HG03432 (cell line): ENCODE measurements at regions not wholly inside any gene's neighbourhood (a gene's known extent, or its start where the extent isn't known, plus 50 kb on each side); places are given as distances from the start of the nearest gene placed in this dataset.
"Not testable (repeated sequence)": the region's sequence is repeated elsewhere in the genome, so short reads cannot be mapped to it uniquely, and the experiment has no call there.

Experiments
- ATAC-seq: cut with Tn5 transposase; IDR thresholded peaks from one replicate; pipeline ENCODE4 v1.9.1; 2021; ENCODE audit warnings: mild to moderate bottlenecking, moderate library complexity; ENCODE audit not compliant: unreplicated experiment

DNA sequence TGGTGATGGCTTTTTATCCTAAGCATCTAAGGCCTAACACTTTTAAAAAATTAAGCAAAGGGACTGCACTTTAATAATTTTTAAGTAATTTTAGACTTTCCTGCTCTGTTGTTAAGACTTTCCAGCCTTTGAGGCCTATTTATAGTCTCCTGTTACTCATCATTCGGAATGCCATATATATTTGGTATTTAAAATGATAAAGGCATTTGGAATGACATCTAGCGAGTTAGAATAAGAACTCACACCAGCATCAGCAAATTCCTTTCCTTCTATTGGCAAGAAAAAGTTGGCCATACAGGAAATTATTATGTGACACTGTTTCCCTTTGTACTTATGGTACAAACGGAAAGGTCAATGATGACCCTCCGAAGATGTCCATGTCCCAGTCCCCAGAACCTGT, 88.1 kb upstream of the STMND1 start:
- no peak for ATAC-seq

DNA sequence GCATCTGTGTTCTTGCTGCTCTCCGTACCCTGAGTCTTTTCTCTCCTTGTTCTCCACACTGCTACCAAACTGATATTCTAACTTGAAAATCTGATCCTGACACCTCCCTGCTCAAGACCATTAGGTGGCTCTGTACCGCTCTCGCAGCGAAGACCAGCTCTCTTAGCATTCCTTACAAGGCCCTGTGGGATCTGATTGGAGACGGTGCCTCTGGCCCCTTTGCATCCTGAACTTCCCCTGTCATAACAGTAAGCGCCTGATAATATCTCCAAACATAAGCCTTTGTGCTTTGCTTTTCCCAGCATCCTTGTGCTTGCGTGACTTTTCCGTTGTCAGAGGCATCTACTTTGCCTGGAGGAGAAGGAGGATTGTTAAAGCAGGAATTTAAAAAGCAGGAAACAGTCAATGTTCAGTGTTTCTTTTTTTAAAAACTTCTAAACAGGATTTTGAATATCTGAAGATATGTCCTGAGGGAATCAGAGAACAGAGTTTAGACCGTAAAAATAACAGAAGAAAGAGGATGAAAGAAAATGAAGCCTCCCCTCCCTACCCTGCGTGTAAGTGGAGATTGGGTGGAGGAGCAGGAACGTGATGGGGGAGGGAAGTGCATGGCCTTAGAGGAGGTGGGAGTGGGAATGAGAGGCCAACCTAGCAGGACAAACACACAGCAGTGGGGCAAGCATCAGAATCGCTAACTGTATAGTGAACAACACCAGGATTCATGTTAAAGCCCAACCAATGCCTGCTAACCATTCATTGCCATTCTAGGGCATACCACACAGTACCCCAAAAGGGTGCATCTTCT, 89.2 kb upstream of the STMND1 start:
- ATAC-seq, result no peak

DNA sequence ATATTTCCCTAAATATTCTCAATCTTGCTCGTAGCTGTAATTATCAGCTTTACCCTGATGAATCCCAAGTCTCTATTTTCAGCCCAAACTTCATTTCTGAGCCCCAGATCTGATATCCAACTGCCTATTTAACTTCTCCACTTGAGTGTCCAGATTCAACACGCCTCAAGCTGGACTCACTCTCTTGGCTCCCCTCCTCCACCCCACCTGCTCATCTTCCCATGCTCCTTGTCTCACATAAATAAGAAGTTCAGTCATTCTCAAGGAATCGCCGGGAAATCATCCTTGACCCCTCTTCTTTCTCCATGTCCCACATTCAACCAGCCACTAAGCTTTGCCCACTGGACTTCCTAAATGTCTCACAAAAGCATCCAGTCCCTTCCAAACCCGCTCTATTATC, 89.9 kb upstream of the STMND1 start:
- no peak for ATAC-seq

DNA sequence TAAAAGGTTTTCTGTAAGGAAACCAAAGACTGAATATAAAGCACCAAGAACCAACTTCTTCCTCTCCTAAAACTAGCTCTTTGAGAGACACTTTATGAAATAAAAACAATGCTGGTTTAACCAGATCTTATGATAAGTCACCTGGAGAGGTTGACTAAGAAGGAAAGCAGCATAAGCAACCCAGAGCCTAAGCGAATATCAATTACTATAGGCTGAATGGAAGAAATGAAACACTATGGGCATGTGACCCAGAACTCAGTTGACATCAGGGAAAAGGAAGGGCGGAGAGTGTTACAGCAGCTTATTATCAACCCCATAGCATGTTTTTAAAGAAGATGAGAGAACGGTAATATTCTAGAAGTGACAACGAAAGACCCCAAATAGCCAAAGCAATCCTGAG, 94.1 kb upstream of the STMND1 start:
- no peak for ATAC-seq

DNA sequence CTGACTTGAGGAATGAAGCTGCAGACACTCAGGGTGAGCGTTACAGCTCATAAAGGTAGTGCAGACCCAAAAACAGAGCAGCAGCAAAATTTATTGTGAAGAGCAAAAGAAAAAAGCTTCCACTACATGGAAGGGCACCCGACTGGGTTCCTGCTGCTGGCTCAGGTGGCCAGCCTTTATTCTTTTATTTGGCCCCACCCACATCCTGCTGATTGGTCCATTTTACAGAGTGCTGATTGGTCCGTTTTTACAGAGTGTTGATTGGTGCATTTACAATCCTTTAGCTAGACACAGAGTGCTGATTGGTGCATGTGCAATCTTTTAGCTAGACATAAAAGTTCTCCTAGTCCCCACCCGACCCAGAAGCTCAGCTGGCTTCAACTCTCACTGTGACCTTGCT, 95.3 kb upstream of the STMND1 start:
- ATAC-seq, result no peak

DNA sequence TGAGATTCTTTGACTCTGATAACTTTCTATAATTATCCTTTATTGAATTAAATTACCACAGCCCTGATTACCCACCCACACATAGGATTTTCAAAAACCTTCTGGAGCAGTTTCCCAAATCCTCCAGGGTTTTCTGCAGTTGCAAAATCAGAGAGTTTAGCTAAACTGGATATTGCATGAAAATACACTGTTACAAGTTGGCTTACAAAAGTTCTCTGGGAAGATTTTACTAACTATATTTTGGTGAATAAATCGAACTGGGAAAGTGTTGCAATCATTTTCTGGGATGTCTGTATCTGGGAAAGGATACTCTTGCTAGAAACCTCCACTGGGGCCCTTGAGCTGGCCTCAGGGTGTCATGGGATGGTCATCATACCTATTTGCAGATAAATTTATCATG, 97.6 kb upstream of the STMND1 start:
- ATAC-seq, result no peak

DNA sequence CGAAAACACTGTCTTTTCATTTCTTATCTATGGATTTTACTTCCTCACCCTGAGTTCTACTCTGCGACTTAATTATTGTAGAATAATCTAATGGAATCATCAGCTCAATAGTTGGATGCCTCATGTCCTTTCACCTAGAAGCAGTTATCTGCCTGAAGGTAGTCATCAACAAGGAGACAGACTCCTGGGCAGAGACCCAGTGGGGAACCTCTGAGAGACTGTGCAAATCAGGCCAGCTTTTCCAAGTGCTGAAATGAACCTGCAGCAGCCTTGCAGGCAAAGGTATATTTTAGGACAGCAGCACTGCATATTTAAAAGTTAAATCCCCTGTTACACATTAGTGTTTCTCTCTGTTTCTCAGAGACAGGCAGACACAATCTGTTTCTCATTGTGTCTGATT, 99.7 kb upstream of the STMND1 start:
- no peak for ATAC-seq

DNA sequence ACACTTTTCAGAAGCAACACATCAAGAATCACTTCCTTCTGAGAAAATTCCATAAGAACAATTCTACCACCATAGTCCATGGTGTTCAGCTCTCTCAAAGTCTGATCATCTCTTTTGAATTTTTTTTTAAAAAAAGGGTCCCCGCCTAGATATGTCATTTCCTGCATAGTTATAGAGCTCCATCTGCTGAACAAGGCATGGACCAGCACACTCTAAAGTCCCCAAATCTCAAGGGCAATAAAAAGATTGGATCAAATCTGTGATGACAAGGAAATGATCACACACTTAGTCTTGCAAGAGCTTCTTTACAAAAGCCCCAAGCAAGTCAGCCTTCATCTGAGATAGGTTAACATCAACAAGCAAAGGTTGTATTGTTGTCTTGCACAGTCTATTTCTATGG, 100.7 kb upstream of the STMND1 start:
- ATAC-seq, result no peak

DNA sequence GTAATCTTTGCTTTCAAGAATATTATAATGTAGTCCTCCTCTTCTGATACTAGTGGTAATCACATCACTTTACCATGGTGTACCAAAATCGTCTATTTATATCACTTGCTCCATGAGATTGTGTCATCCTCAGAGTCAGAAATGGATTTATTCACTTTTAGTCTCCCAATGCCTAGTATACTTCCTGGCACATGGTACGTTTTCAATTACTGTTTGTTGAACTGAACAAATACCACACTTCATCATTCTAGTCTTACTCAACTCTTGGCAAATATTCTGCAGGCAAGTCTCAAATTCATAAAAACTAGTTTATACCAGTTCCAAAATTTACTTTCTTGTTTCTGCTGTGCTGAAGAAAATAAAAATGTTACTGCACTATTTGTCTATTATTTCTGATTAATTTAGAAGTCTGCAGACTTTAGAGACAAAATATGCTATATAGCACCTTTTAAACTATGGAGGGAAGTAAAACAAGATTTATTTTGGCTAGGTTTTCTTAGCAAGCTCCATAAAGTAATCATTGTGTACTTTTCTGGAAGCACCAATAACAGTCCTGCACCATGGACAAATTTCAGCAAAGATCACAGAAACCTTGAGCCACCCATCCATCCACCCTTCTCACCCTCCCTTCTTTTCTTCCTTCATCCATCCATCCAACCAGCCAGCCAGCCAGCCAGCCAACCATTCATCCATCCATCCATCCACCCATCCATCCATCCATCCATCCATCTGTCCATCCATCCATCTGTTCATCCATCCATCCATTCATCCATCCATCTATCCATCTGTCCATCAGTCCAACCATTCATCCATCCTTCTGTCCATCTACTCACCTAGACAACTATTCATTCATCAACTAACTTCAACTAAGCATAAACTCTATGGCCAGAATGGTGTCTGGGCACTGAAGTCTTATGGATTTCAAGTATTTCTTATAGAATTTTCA, 102.1 kb upstream of the STMND1 start:
- ATAC-seq, result no peak

DNA sequence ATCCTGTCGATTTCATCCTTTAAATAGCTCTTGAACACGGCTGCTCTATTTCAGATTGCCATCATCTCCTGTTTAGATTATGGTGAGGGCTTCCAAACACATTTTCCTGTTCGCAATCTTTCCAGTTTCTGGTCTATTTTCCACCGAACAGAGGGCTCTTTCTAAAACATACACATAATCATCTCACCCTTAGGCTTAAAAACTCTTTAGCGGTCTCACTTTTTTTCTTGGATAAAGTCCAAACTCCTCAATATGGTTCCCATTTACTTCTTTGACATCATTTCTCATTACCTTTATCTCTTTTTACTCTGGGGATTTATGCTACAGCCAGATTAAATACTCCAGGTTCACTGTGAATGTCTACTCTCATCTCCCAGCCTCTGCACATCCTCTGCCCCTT, 103.4 kb upstream of the STMND1 start:
- ATAC-seq, result no peak

DNA sequence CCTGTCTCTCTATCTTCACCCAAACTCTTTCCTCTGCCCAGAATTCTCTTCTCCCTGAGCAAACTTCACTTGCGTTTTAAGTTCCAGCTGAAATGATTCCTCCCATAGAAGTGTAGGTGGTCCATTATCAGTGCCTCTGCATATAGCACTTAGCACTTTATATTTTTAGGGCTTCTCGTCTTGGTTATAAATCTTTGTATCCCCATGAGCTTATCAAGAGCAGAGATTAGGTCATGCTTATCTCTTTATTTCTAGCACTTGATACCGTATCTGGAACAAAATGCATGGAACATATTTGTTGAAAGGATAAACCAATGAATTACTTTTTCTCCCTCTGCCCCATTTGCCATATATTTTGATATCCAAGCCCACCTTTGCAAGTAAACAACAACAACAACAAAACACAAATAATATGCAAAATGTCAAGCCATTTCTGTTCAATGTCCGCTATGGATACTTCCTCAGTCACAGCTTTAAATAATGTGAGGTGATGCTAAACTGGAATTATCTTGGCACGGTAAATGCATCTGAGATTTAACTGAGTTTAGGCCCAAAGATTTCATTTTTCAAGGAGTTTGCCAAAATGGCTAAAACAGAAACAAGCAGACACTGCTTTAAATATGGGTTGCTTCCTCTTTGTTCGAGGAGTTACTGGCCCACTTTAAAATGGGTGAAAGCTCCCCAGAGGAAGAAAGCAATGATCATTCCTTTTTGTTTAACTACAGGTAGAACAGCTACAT, 106.2 kb upstream of the STMND1 start:
- no peak for ATAC-seq

DNA sequence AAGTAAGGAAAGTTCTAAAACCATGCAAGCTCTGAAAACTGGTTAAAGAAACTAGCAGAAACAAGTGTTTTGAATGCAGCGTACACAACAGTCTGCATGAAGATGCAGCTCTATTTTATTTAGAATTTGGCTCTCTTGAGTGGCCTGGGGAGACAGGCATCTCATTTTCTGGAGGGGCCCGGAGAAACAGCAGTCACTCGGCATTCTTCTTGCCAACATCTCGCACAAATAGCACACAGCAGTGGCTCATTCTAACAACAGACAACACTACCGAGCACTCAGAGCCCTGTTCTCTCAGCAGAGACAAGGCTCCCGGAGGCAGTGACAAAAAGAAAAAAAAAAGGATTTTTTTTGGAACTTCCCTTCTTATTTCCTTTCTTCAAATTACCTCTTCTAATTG, 108.5 kb upstream of the STMND1 start:
- no peak for ATAC-seq

DNA sequence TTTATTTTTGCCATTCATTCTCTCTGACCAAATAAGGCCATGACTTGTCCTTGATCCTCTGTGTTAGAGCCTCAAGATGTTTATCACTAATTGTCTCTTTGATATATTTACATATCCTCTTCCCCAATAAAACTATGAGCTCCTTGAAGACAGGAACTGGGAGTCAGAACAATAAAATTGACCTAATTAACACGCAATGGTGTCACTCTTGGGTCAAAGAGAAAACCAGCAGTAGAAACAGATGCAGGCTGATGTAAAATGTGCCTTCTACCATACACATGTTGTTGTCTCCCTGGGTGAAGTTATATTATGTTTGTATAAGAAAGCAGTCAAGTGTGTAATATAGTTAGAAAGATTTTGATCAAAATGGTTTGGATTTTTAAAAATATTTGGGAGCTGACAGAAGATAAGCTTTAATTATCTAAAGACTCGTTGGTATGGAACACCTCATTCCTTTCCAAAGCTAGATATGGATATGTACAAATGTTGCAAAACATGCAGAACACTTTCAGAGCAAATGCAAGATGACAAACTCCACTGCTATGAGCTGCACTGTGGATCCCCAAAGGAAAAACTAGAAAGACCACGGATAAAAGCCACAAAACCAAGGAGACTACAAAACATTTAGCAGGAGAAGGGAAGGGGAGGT, 109.7 kb upstream of the STMND1 start:
- ATAC-seq, result no peak

DNA sequence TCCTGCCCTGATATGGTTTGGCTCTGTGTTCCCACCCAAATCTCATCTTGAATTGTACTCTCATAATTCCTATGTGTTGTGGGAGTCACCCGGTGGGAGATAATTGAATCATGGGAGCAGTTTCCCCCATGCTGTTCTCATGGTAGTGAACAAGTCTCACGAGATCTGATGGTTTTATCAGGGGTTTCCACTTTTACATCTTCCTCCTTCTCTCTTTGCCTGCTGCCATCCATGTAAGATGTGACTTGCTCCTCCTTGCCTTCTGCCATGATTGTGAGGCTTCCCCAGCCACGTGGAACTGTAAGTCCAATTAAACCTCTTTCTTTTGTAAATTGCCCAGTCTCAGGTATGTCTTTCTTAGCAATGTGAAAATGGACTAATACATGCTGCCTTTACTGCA, 111.9 kb upstream of the STMND1 start:
- not testable (repeated sequence) for ATAC-seq

DNA sequence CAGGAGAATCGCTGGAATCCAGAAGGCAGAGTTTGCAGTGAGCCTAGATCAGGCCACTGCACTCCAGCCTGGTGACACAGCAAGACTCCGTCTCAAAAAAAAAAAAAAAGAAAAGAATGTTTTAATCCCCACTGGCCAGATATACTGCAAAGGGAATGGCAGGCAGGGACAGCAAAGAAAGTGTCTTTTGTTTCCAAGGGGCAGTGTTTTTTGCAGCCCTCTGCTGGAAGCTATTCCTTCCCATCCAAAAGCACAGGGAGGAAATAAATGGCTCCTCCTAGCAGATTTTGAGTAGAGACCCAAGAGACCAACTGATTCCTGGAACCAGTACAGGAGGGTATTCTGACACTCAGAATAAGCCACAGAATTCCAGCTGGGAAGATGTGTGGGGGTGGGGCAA, 112.5 kb upstream of the STMND1 start:
- ATAC-seq, result no peak

DNA sequence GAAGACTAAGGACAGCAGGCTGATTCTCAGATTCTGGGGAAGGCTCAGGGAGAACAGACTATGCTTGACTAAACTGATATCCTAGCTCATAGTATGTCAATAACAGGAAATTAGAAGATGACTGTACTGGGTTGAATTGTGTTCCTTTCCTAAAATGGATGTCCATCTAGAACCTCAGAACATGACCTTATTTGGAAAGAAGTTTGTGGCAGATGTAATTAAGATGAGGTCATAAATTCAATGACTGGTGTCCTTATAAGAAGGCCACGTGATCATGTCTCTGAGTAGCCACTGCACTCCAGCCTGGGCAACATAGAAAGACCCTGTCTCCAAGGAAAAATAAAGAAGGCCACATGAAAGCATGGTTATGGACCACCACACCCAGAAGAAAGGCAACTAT, 113.9 kb upstream of the STMND1 start:
- ATAC-seq, result no peak

DNA sequence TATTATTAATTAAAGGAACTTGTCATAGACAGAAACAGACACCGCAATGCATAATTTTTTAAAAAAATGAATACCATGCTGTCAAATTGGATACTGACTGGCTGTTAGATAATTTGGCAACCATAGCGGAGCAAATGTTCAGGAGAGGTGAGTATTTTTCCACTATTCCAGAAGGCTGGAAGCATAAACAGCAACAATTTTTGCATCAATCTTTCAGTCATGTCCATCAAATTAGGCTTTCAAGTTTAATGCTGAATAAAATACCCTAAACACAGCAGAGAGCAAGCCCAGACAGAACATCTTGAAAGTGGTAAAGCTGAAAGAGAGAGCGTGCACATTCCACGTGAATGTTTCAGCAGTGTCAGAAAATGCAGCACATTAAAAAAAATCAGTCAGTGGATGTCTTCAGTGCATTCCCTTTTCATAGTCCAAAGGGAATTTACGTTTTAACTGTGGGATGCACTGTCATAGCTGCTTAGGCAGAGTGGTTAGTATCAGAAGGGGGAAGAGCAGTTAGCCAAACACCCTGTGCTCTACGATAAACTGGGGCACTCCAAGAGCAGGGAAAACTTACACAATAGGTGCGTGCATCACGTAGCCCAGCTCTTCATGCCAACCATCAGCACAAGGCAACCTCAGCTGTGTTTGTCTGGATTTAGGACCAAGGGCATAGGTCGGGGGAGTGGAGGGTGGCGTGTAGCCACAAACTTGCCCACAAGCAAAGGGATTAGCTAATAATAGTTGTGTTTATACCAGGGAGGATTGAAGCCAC, 116.2 kb upstream of the STMND1 start:
- no peak for ATAC-seq

DNA sequence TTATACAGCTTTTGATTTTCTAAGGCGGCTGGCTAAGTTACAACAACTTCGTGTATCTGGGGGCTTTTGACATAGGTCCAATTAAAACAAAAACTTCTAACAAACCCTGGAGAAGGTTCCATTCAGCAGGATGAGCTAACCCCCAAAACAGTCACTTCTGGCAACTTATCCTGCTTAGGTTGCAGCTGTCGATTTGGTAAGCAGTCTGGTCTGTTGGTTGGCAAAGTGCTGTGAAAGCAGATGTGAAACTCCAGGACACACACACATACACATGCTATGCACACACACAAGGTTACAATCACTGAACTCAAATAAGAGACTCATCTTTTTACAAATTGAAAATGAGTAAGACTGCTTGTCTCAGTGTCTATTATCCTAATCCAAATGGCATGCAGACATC, 119.0 kb upstream of the STMND1 start:
- ATAC-seq, result no peak

DNA sequence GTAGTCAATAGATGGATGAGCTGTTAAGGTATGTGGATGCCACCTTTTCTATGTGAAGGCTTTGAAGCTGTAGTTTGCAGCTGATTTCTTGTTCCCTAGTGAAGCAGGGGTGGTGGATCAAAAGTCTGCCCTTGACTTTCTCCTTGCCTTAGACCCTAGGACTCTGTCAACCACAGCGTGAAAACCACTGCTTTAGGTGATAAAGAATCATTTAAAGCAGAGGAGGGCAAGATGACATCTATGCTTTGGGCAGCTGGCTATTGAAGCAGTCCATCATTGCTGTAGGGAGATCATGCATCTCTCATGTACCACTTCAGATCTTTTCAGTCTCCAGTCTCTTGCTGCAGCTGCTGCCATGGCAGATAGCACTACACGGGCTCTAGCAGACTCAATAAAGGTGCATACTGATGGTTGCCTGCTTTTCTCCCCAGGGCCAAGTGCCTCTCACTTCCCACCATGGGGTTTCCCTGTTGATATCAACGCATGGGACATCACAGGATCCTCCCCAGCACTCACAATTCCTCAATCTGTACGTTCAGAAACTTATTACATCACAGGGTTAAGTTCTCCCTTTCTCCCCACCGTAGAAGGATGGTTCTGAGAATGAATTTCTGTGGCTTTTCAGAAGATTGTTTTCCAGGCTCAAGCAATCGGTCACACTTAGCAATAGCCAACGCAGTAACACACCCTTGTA, 122.0 kb upstream of the STMND1 start:
- ATAC-seq, result no peak

DNA sequence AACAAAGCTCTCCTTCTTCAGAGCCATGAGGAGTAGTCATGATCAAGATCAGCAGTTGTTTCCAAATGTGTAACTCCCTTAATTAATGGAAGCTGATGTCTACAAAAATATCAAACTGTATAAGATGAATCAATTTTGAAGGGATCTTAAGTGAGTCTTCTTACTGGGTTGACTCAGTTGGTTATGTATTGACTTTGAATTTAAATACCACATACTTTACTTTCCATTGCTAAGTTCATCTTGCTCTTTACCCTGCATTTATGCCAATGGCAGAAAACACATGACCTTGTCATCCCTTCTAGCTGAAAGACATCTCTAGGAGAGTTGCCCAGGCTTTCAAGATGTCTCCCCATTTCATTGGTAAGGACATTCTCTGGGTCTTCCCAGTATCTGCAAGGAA, 123.2 kb upstream of the STMND1 start:
- no peak for ATAC-seq
